Thymus (tissue), 11 donors: ENCODE measurements at regions not wholly inside any gene's neighbourhood (a gene's known extent, or its start where the extent isn't known, plus 50 kb on each side); places are given as distances from the start of the nearest gene placed in this dataset.

ENCODE experiments used
- DNase-seq, 9 donors: peaks; one replicate each; pipeline ENCODE4 v3.0.0-alpha.2; 2013; ENCODE audit warnings: low spot score in 9 of 9, low read depth in 6 of 9, missing footprints in 1 of 9
- H3K27ac ChIP-seq, 2 donors: one replicate each; pipeline ENCODE4 v1.5.1; 2013; ENCODE audit warnings: control low read depth in 1 of 2, low read depth in 1 of 2, low read length in 1 of 2, mild to moderate bottlenecking in 1 of 2, moderate library complexity in 1 of 2
- H3K27me3 ChIP-seq, 2 donors: one replicate each; pipeline ENCODE4 v1.5.1; 2013; ENCODE audit warnings: low read length in 1 of 2; ENCODE audit not compliant: control insufficient read depth in 2 of 2, insufficient read depth in 1 of 2
- H3K36me3 ChIP-seq, 2 donors: one replicate each; pipeline ENCODE4 v1.5.1; 2013; ENCODE audit warnings: low read length in 1 of 2, mild to moderate bottlenecking in 1 of 2, moderate library complexity in 1 of 2; ENCODE audit not compliant: control insufficient read depth in 2 of 2, insufficient read depth in 2 of 2
- H3K4me1 ChIP-seq, 2 donors: one replicate each; pipeline ENCODE4 v1.5.1; 2013; ENCODE audit warnings: low read length in 2 of 2; ENCODE audit not compliant: control insufficient read depth in 2 of 2, insufficient read depth in 2 of 2
- H3K4me3 ChIP-seq, 2 donors: one replicate each; pipeline ENCODE4 v1.5.1; 2013; ENCODE audit warnings: low read length in 2 of 2, control low read depth in 1 of 2, mild to moderate bottlenecking in 1 of 2
- H3K9me3 ChIP-seq, 2 donors: one replicate each; pipeline ENCODE4 v1.5.1; 2013; ENCODE audit warnings: low read length in 1 of 2, mild to moderate bottlenecking in 1 of 2; ENCODE audit not compliant: control insufficient read depth in 2 of 2, insufficient read depth in 1 of 2
- WGBS: extraction: QIAGEN DNeasy Blood & Tissue Kit; methylation state at CpG from one replicate; pipeline ENCODE4 v1.1.7; 2013; 5-methylcytosine and 5-hydroxymethylcytosine counted together
- donor health status: healthy.

DNA sequence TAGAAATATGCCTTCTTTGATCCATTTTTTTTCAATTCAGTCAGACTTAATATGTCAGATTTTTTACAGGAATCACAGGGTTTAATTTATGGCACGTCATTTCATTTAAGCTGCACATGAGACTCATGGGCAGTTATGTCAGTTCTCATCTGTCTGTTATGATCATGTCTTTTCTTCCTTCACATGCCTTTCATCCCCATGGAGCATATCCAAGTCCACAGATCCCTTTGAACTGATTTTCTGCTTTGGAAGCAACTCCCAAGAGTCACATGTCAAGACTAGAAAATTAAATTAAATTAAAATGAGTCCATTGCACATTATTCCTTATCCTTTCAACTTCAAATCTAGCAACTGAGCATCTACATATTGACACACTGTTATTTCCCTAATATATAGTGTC is 1274.0 kb upstream of the C9orf72 start:
- DNase-seq = no peak
- no peak overlapping the region for H3K27ac ChIP-seq
- no peak overlapping the region for H3K4me3 ChIP-seq
- no peaks in the 10 kb centered on the region for H3K36me3 ChIP-seq
- H3K4me1 ChIP-seq = no peaks in the 10 kb centered on the region
- no peaks in the 10 kb centered on the region for H3K27me3 ChIP-seq
- H3K9me3 ChIP-seq = no peaks in the 10 kb centered on the region
- WGBS = 92% methylated on average over 1 of the region's 1 CpG

DNA sequence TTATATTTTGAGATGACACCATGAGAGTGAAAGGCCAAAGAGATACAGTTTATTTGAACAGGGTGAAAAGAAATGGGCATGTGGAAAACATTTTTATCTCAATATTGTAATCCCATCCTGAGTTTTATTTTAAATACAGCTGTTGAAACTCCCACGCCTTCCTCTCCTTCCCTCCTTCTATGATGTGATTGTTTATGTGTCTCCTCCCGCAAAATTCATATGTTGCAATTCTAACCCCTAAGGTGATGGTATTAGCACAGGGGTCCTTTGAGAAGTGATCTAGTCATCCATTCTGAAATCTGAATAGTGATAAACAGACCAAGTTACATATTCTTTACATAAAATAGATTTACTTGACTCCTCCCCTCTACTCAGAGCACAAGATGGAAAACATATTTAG is 1275.4 kb upstream of the C9orf72 start:
- Histone ChIP-seq H3K27ac (no peak overlapping the region), H3K9me3 (no peaks in the 10 kb centered on the region), H3K27me3 (no peaks in the 10 kb centered on the region), H3K4me1 (no peaks in the 10 kb centered on the region), H3K4me3 (no peak overlapping the region), H3K36me3 (no peaks in the 10 kb centered on the region)
- 94% methylated on average over 2 of the region's 2 CpGs for WGBS
- no peak for DNase-seq

DNA sequence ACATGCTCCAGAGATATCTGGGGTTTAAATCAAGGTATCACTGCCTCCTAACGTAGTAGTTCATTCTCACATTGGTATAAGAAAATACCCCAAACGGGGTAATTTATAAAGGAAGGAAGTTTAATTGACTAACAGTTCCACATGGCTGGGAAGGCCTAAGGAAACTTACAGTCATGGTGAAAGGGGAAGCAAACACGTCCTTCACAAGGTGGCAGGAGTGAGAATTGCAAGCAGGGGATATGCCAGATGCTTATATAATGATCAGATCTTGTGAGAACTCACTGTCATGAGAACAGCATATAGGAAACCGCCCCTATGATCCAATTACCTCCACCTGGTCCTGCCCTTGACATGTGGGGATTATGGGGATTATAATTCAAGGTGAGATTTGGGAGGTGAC is 1280.2 kb upstream of the C9orf72 start:
- Histone ChIP-seq H3K27me3 (no peaks in the 10 kb centered on the region), H3K27ac (no peak overlapping the region), H3K4me1 (no peaks in the 10 kb centered on the region), H3K4me3 (no peak overlapping the region), H3K9me3 (no peaks in the 10 kb centered on the region), H3K36me3 (no peaks in the 10 kb centered on the region)
- no peak for DNase-seq
- 35% methylated on average over 4 of the region's 4 CpGs for WGBS

DNA sequence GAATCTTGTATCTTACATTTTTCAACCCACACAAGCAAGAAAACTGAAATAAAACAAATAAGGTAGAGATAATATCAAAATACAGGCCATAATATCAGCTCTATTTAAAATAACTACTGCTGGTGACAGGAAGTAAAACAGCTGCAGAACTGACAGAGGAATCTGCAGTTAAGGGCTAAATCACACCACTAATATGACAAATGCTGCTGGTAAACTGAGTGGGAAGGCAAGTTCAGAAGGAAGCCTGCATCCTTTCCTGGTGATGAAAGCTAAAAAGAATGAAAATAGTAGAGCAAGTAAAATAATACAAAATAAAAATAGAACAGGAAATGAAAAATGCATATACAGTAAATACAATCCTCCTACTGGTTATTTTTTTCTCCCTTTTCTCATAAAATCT is 1293.7 kb upstream of the C9orf72 start:
- H3K36me3 ChIP-seq = no peaks in the 10 kb centered on the region
- no peak overlapping the region for H3K4me3 ChIP-seq
- no peaks in the 10 kb centered on the region for H3K4me1 ChIP-seq
- no peak for DNase-seq
- H3K27me3 ChIP-seq = no peaks in the 10 kb centered on the region
- no peaks in the 10 kb centered on the region for H3K9me3 ChIP-seq
- no peak overlapping the region for H3K27ac ChIP-seq

DNA sequence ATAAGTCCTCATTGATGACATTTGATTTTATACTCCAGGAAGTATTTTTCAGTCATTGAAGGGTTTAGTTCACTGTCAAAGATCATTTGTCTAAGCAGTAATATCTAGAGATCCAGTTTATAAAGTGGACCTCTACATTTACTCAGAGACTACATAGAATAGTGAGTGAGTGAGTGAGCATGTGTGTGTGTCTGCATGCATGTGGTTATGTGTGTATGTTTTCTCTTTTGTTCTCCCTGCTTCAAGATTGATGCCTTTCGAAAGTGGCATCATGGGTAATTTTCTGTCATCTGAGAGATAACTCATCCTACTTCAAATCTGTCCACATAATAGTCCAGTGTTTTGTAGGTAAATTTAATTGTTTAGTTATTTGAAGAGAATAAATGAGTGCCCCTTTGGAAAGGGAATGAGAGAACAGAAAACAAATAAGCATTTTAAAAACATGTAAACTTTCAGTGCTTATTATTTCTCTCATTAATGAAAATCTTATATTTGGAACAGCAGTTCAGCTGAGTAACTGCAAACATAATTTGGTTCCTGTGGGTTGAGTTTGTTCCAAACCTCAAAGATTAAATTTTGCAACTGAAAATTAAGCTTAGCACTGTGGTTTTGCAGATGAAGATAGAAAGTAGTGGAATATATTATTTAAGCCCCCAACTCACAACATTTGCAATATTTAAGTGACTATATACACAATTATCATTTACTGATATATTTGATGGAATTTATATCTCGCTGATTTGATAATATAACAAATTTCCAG is 1295.1 kb upstream of the C9orf72 start:
- no peaks in the 10 kb centered on the region for H3K4me1 ChIP-seq
- no peak overlapping the region for H3K4me3 ChIP-seq
- WGBS = 75% methylated on average over 2 of the region's 2 CpGs
- no peak overlapping the region for H3K27ac ChIP-seq
- no peaks in the 10 kb centered on the region for H3K36me3 ChIP-seq
- H3K27me3 ChIP-seq = no peaks in the 10 kb centered on the region
- DNase-seq = no peak
- no peaks in the 10 kb centered on the region for H3K9me3 ChIP-seq

DNA sequence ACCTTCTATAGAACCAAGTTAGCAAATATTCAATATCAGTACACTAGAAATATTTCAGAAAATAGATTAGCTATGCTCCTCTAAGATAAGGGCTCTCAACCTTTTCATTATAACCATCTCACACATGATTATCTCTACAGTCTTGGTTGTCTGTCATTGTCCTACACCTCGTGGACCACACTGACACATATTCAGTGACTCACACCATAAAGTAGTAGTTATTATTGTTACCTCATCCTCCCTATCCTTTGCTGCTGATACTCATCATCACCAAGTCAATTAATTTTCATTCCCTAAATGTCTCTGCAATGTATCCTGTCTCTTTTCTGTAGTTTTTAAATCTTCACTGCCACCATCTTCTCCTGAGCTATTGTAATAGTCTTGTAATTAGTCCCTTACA is 1309.2 kb upstream of the C9orf72 start:
- no peak for DNase-seq

DNA sequence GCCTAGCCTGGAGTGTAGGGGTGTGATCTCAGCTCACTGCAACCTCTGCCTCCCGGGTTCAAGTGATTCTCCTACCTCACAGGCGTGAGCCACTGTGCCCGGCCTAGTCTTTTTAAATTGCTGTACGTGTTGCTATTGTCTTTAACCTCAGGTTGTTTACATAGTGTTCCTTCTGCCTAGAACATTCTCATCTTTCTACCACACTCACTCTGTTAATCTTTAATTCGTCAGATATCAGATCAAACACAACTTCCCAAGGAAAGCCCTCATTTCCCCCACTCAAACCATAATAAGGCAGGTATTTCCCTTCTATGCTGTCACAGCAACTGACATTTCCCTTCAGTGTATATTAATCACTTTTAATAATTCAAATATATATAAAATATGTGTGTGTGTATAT is 1310.0 kb upstream of the C9orf72 start:
- no peak for DNase-seq

More for the DNA sequence above, 1309.2 kb upstream of the C9orf72 start:
- whole genome bisulfite sequencing = 79% methylated on average over 1 of the region's 1 CpG
- no peaks in the 10 kb centered on the region for H3K9me3 ChIP-seq
- H3K36me3 ChIP-seq = no peaks in the 10 kb centered on the region
- H3K27me3 ChIP-seq = no peaks in the 10 kb centered on the region
- no peak overlapping the region for H3K4me3 ChIP-seq
- H3K4me1 ChIP-seq = no peaks in the 10 kb centered on the region
- no peak overlapping the region for H3K27ac ChIP-seq

DNA sequence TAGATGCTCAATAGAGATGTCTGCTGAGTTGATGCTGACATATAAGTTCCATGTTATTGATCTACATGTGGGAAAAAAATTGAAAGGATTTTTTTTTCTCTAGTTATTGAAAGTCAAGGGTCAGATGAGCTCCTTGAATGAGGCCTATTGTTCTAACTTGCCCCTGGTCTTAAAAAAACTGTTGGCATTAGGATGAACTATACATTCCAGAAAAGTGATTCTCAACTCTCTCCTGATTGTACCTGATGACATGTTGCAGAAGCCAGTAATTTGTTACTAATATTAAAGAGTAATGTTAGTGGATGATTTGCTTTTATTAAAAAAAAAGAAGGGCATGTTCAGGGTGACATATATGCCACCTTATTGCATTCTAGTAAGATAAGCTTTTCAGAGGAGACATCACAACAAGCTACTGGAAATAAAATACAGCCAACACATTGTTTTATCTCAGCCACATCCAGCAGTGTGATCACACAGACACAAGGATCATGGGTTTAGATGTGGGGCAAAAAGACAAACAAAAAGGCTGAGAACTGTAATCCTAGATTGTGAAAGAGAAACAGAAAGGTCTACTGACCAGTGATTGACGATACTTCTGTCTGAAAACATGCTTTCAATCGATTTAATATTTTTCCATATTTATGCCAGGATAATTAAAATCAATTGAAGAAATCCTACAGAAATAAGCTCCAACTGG is 1314.1 kb upstream of the C9orf72 start:
- DNase-seq = no peak
- no peak overlapping the region for H3K4me3 ChIP-seq
- no peaks in the 10 kb centered on the region for H3K27me3 ChIP-seq
- no peak overlapping the region for H3K27ac ChIP-seq
- 88% methylated on average over 2 of the region's 2 CpGs for WGBS
- H3K4me1 ChIP-seq = no peaks in the 10 kb centered on the region
- H3K36me3 ChIP-seq = no peaks in the 10 kb centered on the region
- no peaks in the 10 kb centered on the region for H3K9me3 ChIP-seq

More for the DNA sequence above, 1310.0 kb upstream of the C9orf72 start:
- no peak overlapping the region for H3K27ac ChIP-seq
- no peaks in the 10 kb centered on the region for H3K9me3 ChIP-seq
- H3K27me3 ChIP-seq = no peaks in the 10 kb centered on the region
- no peaks in the 10 kb centered on the region for H3K36me3 ChIP-seq
- no peaks in the 10 kb centered on the region for H3K4me1 ChIP-seq
- WGBS = 37% methylated on average over 5 of the region's 5 CpGs
- H3K4me3 ChIP-seq = no peak overlapping the region

DNA sequence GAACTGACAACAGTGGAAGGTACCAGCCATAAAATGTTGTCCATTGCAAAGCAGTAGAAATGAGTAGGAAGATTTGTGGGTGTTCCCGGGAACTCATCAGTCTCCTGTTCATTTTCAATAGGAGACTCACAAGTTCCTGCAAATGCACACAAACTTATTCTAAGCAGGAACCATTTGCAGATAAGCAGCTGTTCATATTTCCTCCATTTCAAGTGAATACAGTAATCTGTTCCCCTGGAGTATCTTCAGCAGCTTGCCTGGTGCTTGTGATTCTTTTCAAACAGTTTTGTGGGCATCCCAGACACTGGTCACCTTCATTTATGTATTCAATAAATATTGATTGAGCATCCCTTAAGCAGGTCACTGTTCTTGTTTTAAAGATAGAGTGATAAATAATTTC is 1315.5 kb upstream of the C9orf72 start:
- Histone ChIP-seq H3K4me1 (no peaks in the 10 kb centered on the region), H3K27me3 (no peaks in the 10 kb centered on the region), H3K4me3 (no peak overlapping the region), H3K36me3 (no peaks in the 10 kb centered on the region), H3K27ac (no peak overlapping the region), H3K9me3 (no peaks in the 10 kb centered on the region)
- no peak for DNase-seq
- 16% methylated on average over 1 of the region's 1 CpG for WGBS
